ENCODE measurements at regions not wholly inside any gene's neighbourhood (a gene's known extent, or its start where the extent isn't known, plus 50 kb on each side); places are given as distances from the start of the nearest gene placed in this dataset.

- no peak for FAIRE-seq
- no peak for DNase-seq (ENCODE audit: insufficient read length, low spot score)
- TF ChIP-seq POLR2AphosphoS5 (IDR thresholded peaks at IDR 0.05; ENCODE audit: low read depth, low read length) (no peak), SPI1 (IDR thresholded peaks at IDR 0.05; ENCODE audit: low read depth, low read length) (no peak), TAF1 (IDR thresholded peaks at IDR 0.05; ENCODE audit: low read depth, low read length) (no peak), PAX5 (IDR thresholded peaks at IDR 0.05; ENCODE audit: insufficient read depth, low read length, severe bottlenecking) (no peak), POU2F2 (IDR thresholded peaks at IDR 0.05; ENCODE audit: low read depth, low read length) (no peak), POLR2A (IDR thresholded peaks at IDR 0.05; ENCODE audit: low read depth, low read length) (no peak)
Observed at GRCh38 chrX:111008126-111008525, 87.9 kb upstream of the PAK3 start.

GRCh38 chrX:111007238-111007637 lies 88.8 kb upstream of the PAK3 start:
- TF ChIP-seq POLR2A (IDR thresholded peaks at IDR 0.05; ENCODE audit: low read depth, low read length) = no peak
- no peak for FAIRE-seq
- no peak for DNase-seq (ENCODE audit: insufficient read length, low spot score)

GRCh38 chrX:111006116-111006515 lies 89.9 kb upstream of the PAK3 start:
- DNase-seq (ENCODE audit: insufficient read length, low spot score) = no peak
- TF ChIP-seq PAX5 (IDR thresholded peaks at IDR 0.05; ENCODE audit: insufficient read depth, low read length, severe bottlenecking) (no peak), TAF1 (IDR thresholded peaks at IDR 0.05; ENCODE audit: low read depth, low read length) (no peak), POLR2AphosphoS5 (IDR thresholded peaks at IDR 0.05; ENCODE audit: low read depth, low read length) (no peak), SPI1 (IDR thresholded peaks at IDR 0.05; ENCODE audit: low read depth, low read length) (no peak), POU2F2 (IDR thresholded peaks at IDR 0.05; ENCODE audit: low read depth, low read length) (no peak), POLR2A (IDR thresholded peaks at IDR 0.05; ENCODE audit: low read depth, low read length) (no peak)
- no peak for FAIRE-seq

- no peak for TF ChIP-seq POU2F2 (IDR thresholded peaks at IDR 0.05; ENCODE audit: low read depth, low read length)
- TF ChIP-seq POLR2AphosphoS5 (IDR thresholded peaks at IDR 0.05; ENCODE audit: low read depth, low read length) = no peak
- TF ChIP-seq SPI1 (IDR thresholded peaks at IDR 0.05; ENCODE audit: low read depth, low read length) = no peak
- TF ChIP-seq PAX5 (IDR thresholded peaks at IDR 0.05; ENCODE audit: insufficient read depth, low read length, severe bottlenecking) = no peak
- TF ChIP-seq POLR2A (IDR thresholded peaks at IDR 0.05; ENCODE audit: low read depth, low read length) = no peak
- no peak for TF ChIP-seq TAF1 (IDR thresholded peaks at IDR 0.05; ENCODE audit: low read depth, low read length)
- no peak for FAIRE-seq
- no peak for DNase-seq (ENCODE audit: insufficient read length, low spot score)
Observed at GRCh38 chrX:111005166-111005565, 90.8 kb upstream of the PAK3 start.

GRCh38 chrX:111003118-111003517 lies 92.9 kb upstream of the PAK3 start:
- TF ChIP-seq SPI1 (IDR thresholded peaks at IDR 0.05; ENCODE audit: low read depth, low read length) (no peak), TAF1 (IDR thresholded peaks at IDR 0.05; ENCODE audit: low read depth, low read length) (no peak), PAX5 (IDR thresholded peaks at IDR 0.05; ENCODE audit: insufficient read depth, low read length, severe bottlenecking) (no peak), POU2F2 (IDR thresholded peaks at IDR 0.05; ENCODE audit: low read depth, low read length) (no peak), POLR2AphosphoS5 (IDR thresholded peaks at IDR 0.05; ENCODE audit: low read depth, low read length) (no peak), POLR2A (IDR thresholded peaks at IDR 0.05; ENCODE audit: low read depth, low read length) (no peak)
- DNase-seq (ENCODE audit: insufficient read length, low spot score) (no peak), FAIRE-seq (no peak)

GRCh38 chrX:110992611-110993010 lies 103.4 kb upstream of the PAK3 start:
- FAIRE-seq = peak; percentile 71
- DNase-seq (ENCODE audit: insufficient read length, low spot score) = no peak
- TF ChIP-seq SPI1 (IDR thresholded peaks at IDR 0.05; ENCODE audit: low read depth, low read length) = no peak
- TF ChIP-seq POLR2A (IDR thresholded peaks at IDR 0.05; ENCODE audit: low read depth, low read length) = no peak
- TF ChIP-seq POU2F2 (IDR thresholded peaks at IDR 0.05; ENCODE audit: low read depth, low read length) = no peak
- TF ChIP-seq POLR2AphosphoS5 (IDR thresholded peaks at IDR 0.05; ENCODE audit: low read depth, low read length) = no peak
- TF ChIP-seq TAF1 (IDR thresholded peaks at IDR 0.05; ENCODE audit: low read depth, low read length) = no peak
- TF ChIP-seq PAX5 (IDR thresholded peaks at IDR 0.05; ENCODE audit: insufficient read depth, low read length, severe bottlenecking) = no peak

GRCh38 chrX:110989869-110990268 lies 106.1 kb upstream of the PAK3 start:
- DNase-seq (ENCODE audit: insufficient read length, low spot score) (no peak), FAIRE-seq (no peak)
- TF ChIP-seq PAX5 (IDR thresholded peaks at IDR 0.05; ENCODE audit: insufficient read depth, low read length, severe bottlenecking) (no peak), SPI1 (IDR thresholded peaks at IDR 0.05; ENCODE audit: low read depth, low read length) (no peak), TAF1 (IDR thresholded peaks at IDR 0.05; ENCODE audit: low read depth, low read length) (no peak), POLR2A (IDR thresholded peaks at IDR 0.05; ENCODE audit: low read depth, low read length) (no peak), POLR2AphosphoS5 (IDR thresholded peaks at IDR 0.05; ENCODE audit: low read depth, low read length) (no peak), POU2F2 (IDR thresholded peaks at IDR 0.05; ENCODE audit: low read depth, low read length) (no peak)

- no peak for DNase-seq (ENCODE audit: insufficient read length, low spot score)
- TF ChIP-seq PAX5 (IDR thresholded peaks at IDR 0.05; ENCODE audit: insufficient read depth, low read length, severe bottlenecking) = no peak
- no peak for TF ChIP-seq POLR2AphosphoS5 (IDR thresholded peaks at IDR 0.05; ENCODE audit: low read depth, low read length)
- no peak for TF ChIP-seq POLR2A (IDR thresholded peaks at IDR 0.05; ENCODE audit: low read depth, low read length)
- TF ChIP-seq SPI1 (IDR thresholded peaks at IDR 0.05; ENCODE audit: low read depth, low read length) = no peak
- FAIRE-seq = no peak
Observed at GRCh38 chrX:110989447-110989846, 106.5 kb upstream of the PAK3 start.

GRCh38 chrX:110987292-110987691 lies 108.7 kb upstream of the PAK3 start:
- no peak for TF ChIP-seq SPI1 (IDR thresholded peaks at IDR 0.05; ENCODE audit: low read depth, low read length)
- TF ChIP-seq POLR2AphosphoS5 (IDR thresholded peaks at IDR 0.05; ENCODE audit: low read depth, low read length) = no peak
- no peak for TF ChIP-seq TAF1 (IDR thresholded peaks at IDR 0.05; ENCODE audit: low read depth, low read length)
- TF ChIP-seq POLR2A (IDR thresholded peaks at IDR 0.05; ENCODE audit: low read depth, low read length) = no peak
- no peak for TF ChIP-seq POU2F2 (IDR thresholded peaks at IDR 0.05; ENCODE audit: low read depth, low read length)
- DNase-seq (ENCODE audit: insufficient read length, low spot score) = no peak
- FAIRE-seq = no peak

- no peak for FAIRE-seq
- TF ChIP-seq TAF1 (IDR thresholded peaks at IDR 0.05; ENCODE audit: low read depth, low read length) (no peak), POLR2A (IDR thresholded peaks at IDR 0.05; ENCODE audit: low read depth, low read length) (no peak), PAX5 (IDR thresholded peaks at IDR 0.05; ENCODE audit: insufficient read depth, low read length, severe bottlenecking) (no peak), POLR2AphosphoS5 (IDR thresholded peaks at IDR 0.05; ENCODE audit: low read depth, low read length) (no peak), POU2F2 (IDR thresholded peaks at IDR 0.05; ENCODE audit: low read depth, low read length) (no peak), SPI1 (IDR thresholded peaks at IDR 0.05; ENCODE audit: low read depth, low read length) (no peak)
- DNase-seq (ENCODE audit: insufficient read length, low spot score) = no peak
Observed at GRCh38 chrX:110985470-110985869, 110.5 kb upstream of the PAK3 start.

Measured in GM12891 (cell line).